Activated CD4-positive, alpha-beta T cell treated with anti-CD3 and anti-CD28 coated beads, Interleukin-2, amount 50 U/mL, for 16 hours (primary cell): ENCODE measurements at regions not wholly inside any gene's neighbourhood (a gene's known extent, or its start where the extent isn't known, plus 50 kb on each side); places are given as distances from the start of the nearest gene placed in this dataset.
"Not testable (repeated sequence)": the region's sequence is repeated elsewhere in the genome, so short reads cannot be mapped to it uniquely, and the experiment has no call there.

Source experiments
- DNase-seq: peaks from one replicate; pipeline ENCODE4 v3.0.0-alpha.2; 2020

DNA sequence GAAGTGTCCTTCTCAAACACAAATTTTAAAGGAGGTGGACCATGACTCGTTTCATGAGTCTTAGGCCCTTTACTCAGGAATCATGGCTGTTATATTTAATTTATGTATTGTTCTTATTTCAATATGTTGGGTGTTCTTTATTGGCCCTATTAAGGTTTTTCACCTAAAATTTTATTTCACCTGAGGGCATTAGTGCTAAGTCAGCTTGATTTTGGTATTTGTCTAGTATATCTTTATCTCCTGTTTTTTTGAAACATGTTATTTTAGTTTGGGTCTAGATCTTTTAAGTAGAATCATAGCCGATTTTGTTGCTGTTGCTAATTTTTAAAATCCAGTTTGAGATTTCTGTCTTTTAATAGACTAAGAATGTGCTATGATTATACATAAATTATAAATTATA is 430.4 kb downstream of the RPS6KC1 start:
- no peak for DNase-seq

DNA sequence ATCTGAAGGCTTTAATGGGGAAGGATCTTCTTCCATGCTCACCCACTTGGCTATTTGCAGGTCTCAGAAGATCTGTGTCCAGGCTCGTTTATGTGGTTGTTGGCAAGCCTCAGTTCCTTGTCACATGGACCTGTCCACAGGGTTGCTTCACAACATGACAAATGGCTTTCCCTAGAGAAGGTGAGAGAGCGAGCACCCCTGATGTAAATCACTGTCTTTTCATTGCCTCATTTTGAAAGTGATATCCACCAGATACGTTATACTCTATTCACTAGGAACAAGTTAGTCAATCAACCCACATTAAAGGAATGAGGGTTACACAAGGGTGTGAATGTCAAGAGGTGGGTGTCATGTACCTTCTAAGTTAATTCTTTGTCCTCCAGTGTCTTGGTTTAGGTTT is 433.3 kb downstream of the RPS6KC1 start:
- no peak for DNase-seq

DNA sequence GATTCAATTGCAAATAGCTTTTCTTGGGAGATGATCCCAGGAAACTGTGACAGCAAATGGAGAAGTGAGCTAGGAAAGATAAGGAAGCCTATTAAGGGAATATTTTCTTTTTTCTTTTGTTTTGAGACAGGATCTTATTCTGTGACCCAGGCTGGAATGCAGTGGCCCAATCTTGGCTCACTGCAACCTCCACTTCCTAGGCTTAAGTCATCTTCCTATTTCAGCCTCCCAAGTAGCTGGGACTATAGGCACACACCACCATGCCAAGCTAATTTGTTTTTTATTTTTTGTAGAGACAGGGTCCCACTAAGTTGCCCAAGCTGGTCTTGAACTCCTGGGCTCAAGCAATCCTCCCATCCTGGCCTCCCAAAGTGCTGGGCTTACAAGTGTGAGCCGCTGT is 433.7 kb downstream of the RPS6KC1 start:
- DNase-seq: no peak

DNA sequence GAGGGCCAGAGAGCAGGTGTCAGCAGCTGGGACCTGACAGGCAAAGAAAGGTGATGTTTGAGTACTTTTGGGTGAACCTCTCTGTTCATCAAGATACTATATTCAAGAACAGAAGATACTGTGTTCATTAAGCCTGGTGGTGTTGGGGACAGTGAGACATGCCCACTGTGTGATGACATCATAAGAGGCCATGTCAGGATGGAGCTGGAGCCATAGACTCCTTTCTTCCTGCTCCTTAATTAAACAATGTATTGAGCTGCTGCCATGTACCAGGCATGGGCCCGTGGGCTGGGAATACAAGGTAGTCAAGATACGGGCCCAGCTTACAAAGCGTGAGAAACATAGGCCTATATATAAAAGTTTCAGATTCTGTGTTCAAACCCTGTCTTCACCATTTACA is 435.4 kb downstream of the RPS6KC1 start:
- DNase-seq: no peak

DNA sequence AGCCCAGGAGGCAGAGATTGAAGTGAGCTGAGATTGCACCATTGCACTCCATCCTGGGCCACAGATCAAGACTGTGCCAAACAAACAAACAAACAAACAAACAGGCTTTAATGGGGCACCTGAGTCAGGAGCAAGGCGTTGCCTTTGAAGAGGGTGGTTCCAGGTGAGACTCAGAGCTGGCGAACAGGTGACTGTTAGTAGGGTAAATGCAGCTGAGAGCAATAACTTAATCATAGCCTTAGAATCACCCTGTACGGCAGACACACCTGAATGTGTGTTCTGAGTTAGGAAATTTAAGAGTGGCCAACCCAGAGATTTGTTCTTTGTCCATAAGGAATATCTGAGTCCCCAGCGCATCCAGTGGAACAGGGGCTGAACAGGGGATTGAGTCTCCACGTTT is 440.4 kb downstream of the RPS6KC1 start:
- no peak for DNase-seq

DNA sequence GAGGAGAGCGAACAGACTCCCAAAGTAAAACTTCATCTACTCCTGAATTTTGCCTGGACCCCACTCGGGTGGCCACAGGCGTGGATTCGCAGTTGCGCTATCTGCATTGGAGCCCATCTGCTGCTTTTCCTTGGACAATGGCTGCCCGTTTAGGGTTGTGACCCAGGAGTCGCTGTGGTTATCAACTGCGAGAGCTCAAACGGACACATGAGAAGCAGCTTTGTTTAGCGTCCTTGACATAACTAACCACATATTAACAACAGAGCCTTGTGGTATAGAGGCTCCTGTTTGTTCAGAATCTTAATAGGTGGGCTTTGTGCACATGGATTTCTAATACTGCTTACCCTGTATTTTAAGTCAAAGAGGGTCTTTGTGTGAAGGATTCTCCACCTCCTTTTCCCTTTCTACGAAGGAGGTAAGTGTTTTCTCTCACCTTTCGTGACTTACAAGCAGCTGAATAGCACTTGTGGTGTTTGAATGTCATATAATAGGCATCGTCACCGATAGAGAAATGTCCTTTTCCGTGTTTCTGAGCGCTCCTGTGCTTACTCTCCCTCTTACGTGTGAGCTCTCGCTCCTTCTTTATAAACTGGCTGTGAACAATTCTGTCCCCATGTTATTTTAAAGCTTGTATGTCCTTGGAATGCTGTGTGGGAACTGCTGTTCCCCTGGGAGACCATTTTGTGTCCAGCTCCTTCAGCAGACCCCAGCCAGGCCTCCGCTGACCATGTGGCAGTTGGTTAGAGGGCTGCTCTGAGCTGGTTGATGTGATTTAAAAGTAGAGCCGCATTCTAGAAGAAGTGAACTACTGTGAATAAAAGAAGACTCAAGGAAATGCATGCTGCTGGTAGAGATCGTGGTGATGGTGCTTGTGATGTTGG is 441.4 kb downstream of the RPS6KC1 start:
- no peak for DNase-seq

DNA sequence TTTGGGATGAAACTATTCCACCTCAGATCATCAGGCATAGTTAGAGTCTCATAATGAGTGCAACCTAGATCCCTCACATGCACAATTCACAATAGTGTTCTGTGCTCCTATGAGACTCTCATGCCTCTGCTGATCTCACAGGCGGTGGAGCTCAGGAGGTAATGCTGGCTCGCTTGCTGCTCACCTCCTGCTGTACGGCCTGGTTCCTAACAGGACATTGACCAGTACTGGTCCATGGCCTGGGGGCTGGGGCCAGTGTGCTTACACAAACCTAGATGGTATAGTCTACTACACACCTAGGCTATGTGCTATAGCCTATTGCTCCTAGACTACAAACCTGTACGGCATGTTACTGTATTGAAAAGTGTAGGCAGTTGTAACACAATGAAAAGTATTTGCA is 448.4 kb downstream of the RPS6KC1 start:
- DNase-seq: no peak

DNA sequence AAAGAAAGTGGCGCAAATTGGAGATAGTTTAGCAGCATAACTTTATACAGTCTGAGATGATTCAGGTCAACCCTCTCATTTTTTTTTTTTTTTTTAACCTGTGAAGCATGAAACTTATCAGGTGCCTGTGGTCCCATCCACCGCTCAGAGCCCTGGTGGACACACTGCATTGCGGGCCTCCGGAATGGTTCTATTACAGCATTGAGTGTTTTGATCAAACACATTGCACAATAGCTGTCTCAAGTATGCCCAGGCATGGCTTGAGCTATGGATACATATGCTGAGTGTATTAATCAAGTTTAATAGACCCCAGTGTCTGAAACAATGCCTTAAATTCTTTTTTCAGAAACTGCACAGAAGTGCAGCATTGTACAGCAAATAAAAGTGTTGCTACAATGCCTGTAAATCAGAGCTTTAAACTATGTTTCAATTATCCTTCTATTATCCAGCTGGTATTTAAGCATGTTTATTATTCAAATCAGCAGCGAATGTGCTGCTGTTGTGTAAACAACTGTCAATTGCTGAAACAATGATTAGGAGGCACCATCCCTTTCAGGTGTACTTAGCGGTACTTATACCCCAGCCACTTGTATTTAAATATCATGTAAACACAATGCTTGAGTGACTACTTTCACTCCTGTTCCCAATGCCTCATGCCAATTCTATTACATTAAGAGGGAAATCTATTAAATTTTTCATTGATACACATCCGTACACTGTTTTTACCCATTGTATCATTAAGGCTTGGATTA is 456.6 kb downstream of the RPS6KC1 start:
- no peak for DNase-seq

DNA sequence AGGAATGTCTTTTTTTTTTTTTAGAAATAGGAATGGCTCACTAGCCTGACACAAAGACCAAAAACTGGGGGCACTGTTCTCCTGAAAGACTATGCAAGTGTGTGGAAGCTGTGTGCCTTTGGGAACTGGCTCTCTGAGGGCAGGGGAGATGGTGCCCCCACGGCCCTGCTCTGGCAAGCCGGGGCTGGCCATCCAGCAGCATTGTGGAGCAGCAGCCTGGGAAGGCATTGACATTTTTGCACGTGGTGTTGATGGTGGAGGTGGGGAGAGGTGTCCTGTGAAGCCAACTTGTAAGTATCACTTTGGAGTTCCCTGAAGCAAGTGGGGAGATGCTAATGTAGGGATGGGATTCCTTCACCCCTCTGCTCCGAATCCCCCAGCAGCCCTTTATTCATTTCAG is 460.1 kb downstream of the RPS6KC1 start:
- DNase-seq: no peak

DNA sequence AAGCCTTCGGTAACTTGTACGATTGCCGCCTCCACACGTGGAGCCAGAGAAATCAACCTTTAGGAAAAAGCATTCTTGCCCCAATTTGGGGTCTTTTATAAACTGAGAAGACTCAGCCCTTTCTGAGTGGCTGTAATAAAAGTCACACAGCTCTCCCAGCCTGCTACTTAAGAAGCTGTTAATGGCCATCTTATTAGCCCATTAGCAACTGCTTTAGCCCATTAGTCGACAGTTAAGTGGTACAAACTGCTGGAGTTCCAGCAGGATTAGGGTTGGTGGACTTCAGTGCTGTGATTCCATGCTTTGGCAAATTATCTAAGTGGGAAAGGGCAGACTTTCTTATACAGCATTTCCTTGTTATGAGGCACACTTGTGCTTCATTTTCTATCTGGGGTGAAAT is 461.3 kb downstream of the RPS6KC1 start:
- DNase-seq: no peak

DNA sequence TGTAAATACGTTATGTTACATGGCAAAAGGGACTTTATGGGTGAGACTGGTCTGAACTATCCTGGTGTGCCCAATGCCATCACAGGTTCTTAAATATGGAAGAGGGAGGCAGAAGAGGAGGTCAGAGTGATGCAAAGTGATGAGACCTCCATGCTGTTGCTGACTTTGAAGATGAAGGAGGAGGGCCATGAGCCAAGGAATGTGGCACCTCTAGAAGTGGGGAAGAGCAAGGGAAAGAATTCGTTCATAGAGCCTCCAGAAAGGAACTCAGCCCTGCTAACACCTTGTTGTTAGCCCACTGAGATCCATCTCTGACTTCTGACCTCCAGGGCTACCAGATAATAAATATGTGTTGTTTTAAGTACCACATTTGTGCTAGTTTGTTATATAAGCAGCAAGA is 462.0 kb downstream of the RPS6KC1 start:
- no peak for DNase-seq

DNA sequence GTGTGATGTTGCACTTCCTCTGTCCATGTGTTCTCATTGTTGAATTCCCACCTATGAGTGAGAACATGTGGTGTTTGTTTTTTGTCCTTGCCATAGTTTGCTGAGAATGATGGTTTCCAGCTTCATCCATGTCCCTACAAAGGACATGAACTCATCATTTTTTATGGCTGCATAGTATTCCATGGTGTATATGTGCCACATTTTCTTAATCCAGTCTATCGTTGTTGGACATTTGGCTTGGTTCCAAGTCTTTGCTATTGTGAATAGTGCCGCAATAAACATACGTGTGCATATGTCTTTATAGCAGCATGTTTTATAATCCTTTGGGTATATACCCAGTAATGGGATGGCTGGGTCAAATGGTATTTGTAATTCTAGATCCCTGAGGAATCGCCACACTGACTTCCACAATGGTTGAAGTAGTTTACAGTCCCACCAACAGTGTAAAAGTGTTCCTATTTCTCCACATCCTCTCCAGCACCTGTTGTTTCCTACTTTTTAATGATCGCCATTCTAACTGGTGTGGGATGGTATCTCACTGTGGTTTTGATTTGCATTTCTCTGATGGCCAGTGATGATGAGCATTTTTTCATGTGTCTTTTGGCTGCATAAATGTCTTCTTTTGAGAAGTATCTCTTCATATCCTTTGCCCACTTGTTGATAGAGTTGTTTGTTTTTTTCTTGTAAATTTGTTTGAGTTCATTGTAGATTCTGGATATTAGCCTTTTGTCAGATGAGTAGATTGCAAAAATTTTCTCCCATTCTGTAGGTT is 463.6 kb downstream of the RPS6KC1 start:
- not testable (repeated sequence) for DNase-seq

DNA sequence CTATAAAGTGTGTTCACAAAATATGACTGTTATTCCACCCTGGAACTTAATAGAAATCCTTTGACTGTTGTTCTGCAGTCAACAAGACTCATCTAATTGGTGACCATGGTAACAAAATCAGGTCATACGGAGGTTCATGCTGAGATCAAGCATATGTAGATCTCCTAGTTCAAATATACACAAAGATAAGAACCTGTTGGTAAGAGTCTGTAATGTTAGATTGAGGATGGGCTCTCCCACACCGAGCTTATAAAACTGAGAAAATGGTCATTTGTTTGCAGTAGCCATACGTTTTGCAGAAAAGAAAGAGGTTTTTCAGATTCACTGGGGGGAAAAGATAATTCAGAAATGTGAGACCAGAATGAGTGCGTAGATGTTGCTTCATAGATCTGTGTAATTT is 468.1 kb downstream of the RPS6KC1 start:
- DNase-seq: no peak

DNA sequence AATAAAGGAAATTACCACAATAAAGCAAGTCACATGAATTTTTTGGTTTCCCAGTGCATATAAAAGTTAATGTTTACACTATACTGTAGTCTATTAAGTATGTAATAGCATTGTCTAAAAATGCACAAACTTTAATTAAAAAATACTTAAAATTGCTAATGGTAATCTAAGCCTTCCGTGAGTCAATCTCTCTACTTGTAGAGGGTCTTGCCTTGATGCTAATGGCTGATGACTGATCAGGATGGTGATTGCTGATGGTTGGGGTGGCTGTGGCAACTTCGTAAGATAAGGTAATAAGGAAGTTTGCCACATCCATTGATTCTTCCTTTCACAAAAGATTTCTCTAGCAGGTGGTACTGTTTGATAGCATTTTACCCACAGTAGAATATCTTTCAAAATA is 466.6 kb upstream of the PROX1 start:
- no peak for DNase-seq

DNA sequence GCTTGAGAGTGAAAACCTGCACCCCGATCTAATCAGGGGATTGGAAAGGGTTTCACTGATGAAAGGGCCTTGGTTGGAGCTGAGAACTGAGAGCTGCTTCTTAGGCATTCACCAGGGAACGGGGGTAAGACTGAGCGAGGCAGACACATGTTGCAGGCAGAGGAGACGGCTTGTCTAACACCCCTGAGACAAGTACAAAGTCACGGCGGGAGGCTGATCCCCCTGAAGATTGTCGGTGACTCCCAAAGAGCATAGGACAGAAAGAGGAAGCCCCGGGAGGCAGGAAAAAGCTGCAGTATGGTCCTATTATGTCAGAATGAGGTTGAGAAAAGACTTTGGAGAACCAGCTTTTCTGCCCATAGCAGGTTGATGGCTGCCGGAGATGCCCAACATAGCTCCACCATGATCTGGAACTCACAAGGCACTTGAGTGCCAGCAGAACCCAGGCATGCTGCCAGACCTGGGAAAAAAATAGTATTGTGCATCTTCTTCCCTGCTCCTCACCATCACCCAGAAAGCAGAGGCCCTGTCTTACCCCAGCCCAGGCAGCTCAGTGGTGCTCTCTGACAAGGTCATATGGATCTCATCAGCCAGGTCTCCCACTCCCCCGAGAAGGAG is 463.9 kb upstream of the PROX1 start:
- no peak for DNase-seq

DNA sequence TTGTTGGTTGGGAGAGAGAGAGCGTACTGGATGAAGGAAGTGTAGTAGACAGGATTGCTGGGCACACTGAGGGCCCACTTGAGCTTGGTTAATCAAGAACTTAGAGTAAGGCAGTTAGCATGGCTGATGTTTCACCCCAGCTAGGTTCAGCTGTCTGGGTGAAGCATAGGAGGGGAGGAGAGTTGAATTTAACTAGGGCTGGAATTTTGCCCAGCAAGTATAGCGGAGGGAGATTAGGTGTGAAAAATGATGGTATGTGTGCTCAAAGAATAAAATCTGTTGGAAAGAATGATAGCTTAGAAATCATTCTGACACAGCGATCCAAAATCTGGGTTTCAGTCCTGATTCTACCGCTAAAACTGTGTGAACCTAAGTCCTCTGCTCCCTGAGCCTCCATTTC is 461.5 kb upstream of the PROX1 start:
- no peak for DNase-seq

DNA sequence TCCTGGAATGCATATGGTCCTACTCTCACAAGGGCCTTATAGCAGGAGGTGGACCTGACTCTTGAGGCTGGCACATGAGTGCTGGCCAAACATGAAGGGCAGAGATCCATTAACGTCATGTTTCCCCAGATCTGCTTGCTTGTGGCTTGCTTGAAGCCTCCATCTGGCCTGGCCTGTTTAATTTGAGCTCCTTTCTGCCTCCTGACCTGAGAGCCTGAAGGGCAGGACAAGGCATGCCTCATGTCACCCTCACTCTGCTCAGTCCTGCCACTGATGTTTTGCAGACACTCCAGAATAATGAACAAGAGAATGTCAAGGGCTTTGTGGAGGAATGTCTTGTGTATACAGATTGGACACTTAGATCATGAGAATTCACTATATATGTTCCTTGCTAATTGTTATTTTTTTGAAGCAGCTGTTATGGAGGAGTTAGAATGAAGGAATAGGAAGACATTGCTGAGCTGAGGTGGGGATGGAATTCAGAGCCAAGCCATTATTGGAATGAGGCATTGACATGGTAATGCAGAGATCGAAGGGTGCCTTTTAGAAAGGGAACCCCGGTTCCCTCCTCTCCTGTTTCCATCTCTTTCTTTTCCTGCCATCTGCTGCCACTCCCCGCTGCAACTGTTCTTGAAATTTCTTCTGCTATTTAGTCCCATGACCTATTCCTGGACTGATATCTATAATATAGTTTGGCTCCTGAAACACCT is 457.0 kb upstream of the PROX1 start:
- DNase-seq: no peak

DNA sequence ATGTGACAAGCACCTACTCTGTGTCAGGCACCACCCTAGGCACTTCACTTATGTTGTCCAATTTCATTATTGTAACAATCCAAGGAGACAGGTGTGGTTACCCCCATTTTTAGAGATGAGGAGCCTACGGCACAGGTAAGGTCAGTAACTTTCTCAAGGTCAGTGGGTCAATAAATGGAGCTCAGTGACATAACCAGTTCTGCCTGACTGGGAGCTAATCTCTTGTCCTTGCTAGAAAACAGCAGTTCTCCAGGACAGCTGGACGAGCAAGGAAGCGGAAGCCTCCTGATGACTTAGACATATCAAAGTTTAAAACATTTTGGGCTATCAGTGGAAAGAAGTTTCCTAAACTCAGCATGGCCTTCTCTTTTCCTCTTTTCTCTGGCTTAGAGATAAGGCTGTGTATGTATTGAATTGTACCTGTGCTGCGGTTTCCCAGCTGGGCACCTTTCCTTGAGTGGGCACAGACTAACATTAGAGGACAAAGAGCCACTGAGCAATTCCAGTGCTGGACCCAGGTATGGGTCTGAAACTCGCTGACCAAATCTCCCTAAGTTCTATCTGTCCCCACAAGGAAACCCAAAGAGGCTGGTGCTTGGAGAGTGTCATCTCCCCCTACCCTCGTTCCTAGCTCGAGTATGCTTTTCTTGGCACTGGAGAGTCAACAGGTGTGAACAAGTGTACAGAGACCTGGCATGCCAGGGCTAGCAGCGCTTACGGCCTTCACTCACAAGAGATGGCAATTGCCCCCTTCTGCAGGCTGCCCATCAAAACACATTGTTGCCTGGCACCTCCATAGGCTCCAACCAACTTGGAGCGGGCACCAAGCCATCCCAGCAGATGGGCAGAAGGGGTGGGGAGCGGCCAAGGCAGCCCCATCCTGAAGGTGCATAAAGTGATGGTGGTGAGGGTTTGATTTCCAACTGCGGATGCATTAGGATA is 456.1 kb upstream of the PROX1 start:
- DNase-seq: no peak

DNA sequence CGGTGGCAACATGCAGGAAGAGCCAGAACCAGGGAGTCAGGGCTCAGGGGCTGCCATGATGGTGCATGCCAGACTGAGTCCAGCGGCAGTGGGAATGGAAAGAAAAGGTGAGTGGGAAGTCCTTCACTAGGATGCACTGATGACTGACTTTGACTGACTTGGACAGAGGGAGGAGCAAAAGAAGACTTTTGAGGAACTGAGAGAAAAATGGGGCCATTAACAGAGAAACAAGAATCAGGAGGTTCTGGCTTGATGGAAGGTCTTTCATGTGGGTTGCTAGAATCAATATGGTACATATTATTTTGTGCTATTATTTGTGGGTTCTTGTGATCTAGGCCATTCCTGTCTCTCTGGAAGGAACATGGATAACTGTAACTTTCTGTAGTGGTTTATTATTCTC is 454.6 kb upstream of the PROX1 start:
- no peak for DNase-seq

DNA sequence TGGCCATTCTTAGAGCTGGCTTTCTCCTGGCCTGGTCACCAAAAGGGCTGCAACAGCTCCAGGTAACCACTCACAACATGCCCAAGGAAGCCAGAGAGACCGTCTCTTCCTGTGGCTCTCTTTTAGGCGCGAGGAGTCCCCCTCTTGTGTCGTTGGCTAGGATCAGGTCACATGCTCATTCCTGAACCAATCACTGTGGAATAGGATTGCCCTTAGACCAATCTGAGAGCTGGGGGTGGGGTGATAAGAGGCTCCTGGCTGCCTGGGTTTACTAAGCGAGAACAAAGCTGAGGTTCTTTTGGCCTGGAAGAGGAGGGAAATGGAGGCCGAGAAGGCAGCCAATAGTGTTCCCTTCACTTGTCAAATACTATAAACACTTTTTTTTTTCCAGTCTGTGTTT is 452.1 kb upstream of the PROX1 start:
- no peak for DNase-seq

DNA sequence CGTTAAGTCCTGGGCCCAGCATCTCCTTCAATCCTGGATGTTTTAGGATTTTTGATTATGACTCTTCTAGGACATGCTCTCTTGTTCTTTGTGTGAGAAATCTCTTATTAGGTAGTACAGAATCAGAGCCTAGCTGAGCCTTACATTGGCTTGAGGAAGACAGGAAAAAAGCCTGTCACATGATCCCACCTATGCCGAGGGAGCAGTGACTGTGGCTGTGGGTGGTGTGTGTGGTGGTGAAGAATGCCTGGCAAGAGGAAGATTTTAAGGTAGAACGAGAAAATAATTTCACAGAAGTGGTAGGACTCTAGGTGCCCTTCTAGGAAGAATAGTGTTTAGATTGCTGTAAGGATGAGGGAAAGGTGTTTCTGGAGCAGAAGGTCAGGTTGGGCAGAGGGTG is 449.5 kb upstream of the PROX1 start:
- DNase-seq: no peak
